NCI-H1105 (cell line): ENCODE measurements at regions not wholly inside any gene's neighbourhood (a gene's known extent, or its start where the extent isn't known, plus 50 kb on each side); places are given as distances from the start of the nearest gene placed in this dataset.

Experiments used
- DNase-seq: peaks from one replicate; lab custom pipeline; 2025; lab: John Stamatoyannopoulos, UW

- DNase-seq = no peak
These were observed 141.9 kb downstream of the SLC4A3 start for GRCh38 chr2:219769090-219769910.

DNA sequence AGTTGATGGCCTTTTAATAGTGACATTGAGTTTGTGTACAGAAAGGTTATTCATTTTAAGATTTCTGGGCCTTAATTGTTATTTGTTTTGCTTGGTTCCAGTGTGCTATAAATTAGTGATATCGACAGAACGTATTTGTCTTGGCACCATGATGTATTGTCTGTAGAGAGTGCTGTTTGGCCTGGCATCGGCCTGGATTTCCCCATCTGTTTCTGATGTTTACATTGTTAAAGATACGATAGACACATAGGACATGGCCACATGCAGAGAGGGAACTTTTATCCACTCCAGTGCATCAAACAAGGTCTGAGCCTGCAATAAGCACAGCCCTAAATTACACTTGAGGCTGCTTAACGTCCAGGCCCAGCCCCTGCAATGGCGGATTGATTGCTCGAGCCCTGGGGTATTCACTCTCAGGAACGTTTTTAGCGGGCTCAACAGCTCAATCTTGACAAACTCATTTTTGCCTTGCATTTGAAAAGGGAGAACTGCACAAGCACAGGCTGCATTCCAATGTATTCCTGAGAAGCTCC, 144.7 kb downstream of the SLC4A3 start:
- DNase-seq = peak; percentile 83

- DNase-seq = no peak
These were observed 145.3 kb downstream of the SLC4A3 start for GRCh38 chr2:219772697-219773096.

- DNase-seq = no peak
These were observed 148.1 kb downstream of the SLC4A3 start for GRCh38 chr2:219775506-219775905.

GRCh38 chr2:219777388-219777787, 150.0 kb downstream of the SLC4A3 start:
- no peak for DNase-seq

- DNase-seq = no peak
These were observed 150.8 kb downstream of the SLC4A3 start for GRCh38 chr2:219778189-219778588.

GRCh38 chr2:219782737-219783348, 155.4 kb downstream of the SLC4A3 start:
- DNase-seq = no peak

DNA sequence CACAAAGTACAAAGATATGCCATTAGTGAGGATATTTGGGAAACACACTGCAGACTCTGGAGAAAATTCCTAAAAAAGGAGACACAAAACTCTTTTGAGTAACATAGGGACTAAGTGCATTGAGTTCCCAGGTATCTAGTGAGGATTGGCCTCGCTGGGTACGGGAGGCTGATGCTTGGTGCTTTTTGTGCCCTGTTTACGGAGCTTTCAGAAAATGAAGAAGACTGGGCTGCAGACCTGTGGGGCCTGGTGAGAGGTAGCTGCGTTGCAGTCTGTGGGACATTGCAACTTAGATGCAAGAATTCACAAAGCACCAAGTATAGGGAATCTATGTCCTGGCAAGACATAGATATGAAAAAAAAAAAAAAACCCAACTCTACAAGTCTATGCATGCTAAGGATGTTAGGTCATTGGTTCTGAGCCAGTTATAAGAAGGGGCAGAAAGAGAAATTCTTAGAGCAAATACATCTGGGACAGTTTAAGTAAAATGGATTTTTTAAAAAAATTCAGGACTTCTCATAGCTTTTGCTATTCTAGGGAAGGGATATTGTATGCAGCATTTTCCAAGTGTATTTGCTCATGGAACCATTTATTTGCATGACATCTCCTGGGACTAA, 156.0 kb downstream of the SLC4A3 start:
- no peak for DNase-seq

DNA sequence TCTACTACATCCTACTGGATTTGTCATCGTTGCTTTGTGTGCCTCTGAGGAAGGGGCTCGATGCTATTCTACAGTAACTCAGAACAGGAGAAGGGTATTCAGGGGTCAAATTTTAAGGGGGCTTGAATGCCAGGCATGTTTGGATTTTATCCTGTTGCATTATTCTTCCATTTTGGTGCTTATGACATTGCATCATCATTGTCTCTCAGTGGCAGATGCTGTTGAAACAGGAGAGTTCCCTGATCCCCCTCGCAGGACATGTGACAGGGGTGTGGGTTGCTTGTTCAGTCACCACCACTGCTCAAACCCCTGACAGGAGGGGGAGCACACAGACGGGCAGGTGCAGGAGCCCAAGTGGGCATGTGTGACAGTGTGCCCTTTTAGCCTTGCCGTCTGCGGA, 156.7 kb downstream of the SLC4A3 start:
- no peak for DNase-seq

DNA sequence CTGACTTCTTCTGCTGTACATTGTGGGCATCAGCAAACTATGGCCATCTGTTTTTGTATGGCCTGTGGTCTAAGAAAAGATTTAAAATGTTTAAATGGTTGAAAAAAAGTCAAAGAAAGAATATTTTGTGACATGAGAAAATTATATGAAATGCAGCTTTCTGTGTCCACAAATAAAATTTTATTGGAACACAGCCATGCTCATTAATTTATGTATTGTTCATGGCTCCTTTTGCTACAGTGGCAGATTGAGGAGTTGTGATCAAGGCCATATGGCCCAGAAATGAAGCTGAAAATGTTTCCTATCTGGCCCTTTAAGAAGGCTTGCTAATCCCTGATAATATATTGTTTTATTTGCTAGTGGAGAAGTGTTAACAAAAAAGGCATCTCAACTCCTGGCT, 162.0 kb downstream of the SLC4A3 start:
- DNase-seq = no peak

DNA sequence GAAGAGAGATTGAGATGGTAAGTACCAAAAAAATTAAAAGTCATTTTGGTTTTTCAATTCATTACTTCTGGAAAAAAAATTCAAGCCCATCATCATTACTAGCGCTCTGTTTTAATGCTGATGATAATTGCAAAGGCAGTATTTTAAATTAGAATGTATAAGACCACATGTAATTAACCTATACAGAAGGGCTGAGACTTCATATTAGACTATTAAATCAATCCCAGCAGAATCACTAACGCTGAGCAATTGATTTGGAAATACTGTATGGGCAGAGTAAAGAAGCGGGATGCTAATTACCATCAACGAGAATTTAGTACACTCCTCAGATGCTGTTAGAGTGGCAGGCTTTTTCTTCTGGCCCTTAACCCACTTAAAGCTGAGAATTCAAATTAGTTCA, 165.0 kb downstream of the SLC4A3 start:
- no peak for DNase-seq

DNA sequence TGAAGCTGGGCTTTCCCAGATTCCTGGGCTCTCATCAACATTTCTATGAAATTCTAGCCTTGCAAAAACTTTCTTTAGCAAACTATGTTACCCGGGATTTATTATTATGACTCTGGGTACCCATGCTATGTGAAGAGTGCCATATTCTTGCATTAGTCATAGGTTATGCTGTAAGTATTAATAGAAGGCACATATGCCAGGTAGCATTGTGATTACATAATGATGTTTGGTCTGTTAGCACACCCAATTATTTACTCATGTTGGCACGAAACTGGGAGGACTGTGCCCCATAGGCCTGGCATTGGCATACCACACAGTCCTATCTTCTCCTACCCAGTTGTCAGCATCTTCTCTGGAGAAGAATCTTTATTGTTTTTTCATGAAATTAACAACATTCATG, 171.0 kb downstream of the SLC4A3 start:
- DNase-seq = no peak

DNA sequence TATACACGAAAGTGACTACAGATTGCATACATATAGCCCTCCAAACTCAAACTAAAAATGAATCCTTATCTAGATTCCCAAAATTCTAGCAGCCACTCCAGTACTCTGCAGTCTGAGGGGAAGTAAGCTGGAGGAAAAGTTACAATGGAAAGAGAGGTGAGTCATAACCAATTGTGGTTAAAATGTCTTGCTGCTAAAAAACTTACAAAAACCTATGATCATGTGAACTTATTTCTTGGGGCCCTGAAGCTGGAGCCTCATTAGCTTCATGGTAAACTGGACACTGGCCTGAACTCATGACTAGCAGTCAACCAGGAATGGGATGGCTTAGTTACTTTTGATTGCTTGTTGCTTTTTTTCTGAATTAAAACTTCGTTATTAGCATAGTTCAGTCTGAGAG, 175.9 kb downstream of the SLC4A3 start:
- no peak for DNase-seq

- DNase-seq = no peak
These were observed 183.5 kb downstream of the SLC4A3 start for GRCh38 chr2:219810895-219811294.

GRCh38 chr2:219812672-219813071, 185.2 kb downstream of the SLC4A3 start:
- DNase-seq = no peak

DNA sequence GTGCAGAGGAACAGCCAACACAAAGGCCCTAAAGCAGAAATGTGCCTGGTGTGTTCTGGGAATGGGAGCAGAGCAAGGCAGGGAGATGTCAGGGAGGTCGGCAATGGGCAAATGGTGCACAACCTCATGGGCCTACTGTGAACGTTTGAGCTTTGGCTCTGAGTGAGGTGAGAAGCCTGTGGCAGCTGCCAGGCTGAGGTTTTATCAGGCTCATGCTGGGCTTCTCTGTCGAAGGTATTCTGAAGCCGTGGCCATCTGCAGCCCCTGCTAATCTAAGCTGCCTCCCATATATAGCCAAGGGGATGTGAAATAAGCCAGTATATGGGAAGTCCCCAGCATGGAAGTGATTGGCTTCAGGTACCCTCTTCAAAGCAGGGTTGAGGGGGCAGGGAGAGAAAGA, 193.3 kb downstream of the SLC4A3 start:
- no peak for DNase-seq

DNA sequence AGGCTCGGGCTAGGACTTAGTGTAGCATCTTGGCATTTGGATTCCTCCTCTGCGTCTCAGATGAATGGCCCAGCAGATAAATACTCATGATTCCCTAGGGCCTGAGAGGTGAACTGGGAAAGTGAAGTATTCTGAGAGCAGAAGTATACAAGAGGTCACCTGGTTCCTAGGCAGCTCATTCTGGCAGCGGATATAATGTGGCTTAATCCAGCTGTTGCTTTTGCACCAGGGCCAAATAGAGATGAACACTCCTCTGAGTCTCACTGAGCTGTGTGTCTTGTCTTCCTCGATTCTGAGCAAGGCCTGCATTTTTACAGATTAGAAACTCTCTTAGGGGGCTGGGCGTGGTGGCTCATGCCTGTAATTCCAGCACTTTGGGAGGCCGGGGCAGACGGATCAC, 196.1 kb downstream of the SLC4A3 start:
- DNase-seq = no peak

DNA sequence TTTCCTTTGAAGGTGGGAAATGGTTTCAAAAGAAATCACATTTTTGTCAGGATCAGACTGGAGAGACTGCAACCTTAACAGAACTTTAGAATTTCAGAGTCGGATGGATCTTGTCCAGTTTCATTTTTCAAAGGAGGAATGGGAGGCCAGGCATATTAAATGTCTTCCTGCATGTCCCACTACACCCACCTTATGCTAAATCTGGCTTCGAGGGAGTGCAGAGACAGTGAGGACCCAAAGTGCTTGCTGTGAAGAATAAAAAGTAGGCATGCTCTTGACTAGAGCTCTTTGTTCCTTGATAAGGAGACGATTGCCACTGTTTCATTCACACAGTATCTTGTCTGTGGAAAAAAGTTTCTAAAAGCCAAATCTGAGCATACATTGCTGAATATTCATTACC, 197.6 kb downstream of the SLC4A3 start:
- DNase-seq = no peak

GRCh38 chr2:219828127-219828526, 200.7 kb downstream of the SLC4A3 start:
- no peak for DNase-seq

GRCh38 chr2:219829667-219830352, 202.4 kb downstream of the SLC4A3 start:
- no peak for DNase-seq

DNA sequence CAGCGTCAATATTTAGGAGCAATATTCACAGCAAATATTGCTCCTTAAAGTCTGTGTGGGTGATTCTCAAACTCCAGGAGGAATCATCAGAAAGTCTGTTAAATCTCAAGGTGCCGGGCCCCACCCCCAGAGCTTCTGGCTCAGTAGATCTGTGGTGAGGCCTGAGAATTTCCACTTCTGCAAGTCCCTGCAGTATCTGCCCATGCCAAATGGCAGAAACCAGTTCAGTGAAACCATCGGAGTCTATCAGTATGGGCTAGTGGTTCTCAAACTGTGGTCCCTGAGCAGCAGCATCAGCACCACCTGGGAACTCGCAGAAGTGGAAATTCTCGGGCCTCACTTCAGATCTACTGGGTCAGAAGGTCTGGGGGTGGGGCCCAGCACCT, 202.9 kb downstream of the SLC4A3 start:
- no peak for DNase-seq

DNA sequence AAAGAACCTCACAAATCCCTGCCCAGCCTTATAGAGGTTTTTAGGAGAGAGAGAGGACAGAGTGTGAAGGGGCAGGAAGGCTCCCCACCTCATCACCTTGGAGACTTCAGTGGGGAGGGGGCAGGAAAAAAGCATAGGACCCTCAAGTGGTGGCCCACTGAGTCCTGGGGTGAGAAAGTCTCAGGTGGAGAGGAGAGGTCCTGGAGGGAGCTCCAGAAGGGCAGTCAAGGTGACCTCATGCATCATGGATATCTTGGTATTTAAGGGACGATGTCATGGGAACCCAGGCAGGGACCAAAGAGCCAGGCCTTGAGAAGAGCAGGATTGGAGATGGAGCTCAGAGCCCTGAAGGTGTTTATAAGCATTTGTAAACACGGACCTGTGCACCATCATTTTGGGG, 204.5 kb downstream of the SLC4A3 start:
- DNase-seq = no peak

- DNase-seq = no peak
These were observed 205.5 kb downstream of the SLC4A3 start for GRCh38 chr2:219832904-219833303.
